Tibial nerve (tissue), 4 donors: ENCODE measurements at regions not wholly inside any gene's neighbourhood (a gene's known extent, or its start where the extent isn't known, plus 50 kb on each side); places are given as distances from the start of the nearest gene placed in this dataset.
A peak's percentile ranks its signal among the peaks of the same experiment; 100 is the strongest.

ENCODE experiments used
- DNase-seq, 2 donors: peaks; one replicate each; pipeline ENCODE4 v3.0.0-alpha.2; 2019; ENCODE audit warnings: low spot score in 2 of 2
- H3K27ac ChIP-seq, 4 donors: fragments of 200-600 bp; sonication (generic) in 3 of 4; one replicate each; pipeline ENCODE4 v1.5.1; 2017 to 2019; ENCODE audit warnings: mild to moderate bottlenecking in 1 of 4
- H3K27me3 ChIP-seq, 2 donors: fragments of 200-600 bp; sonication (generic) in 1 of 2; one replicate each; pipeline versions ENCODE4 v1.5.1 to v1.6.0; 2017 to 2019
- H3K36me3 ChIP-seq, 3 donors: fragments of 200-600 bp; sonication (generic); one replicate each; pipeline ENCODE4 v1.5.1; 2018 to 2019
- H3K4me1 ChIP-seq, 4 donors: fragments of 200-600 bp; sonication (generic) in 3 of 4; one replicate each; pipeline ENCODE4 v1.5.1; 2017 to 2019
- H3K4me3 ChIP-seq, 4 donors: fragments of 200-600 bp; sonication (generic) in 3 of 4; one replicate each; pipeline ENCODE4 v1.5.1; 2017 to 2019; ENCODE audit warnings: mild to moderate bottlenecking in 1 of 4, moderate library complexity in 1 of 4
- H3K9me3 ChIP-seq, 4 donors: fragments of 200-600 bp; sonication (generic) in 3 of 4; one replicate each; pipeline ENCODE4 v1.5.1; 2017 to 2019
- EP300 ChIP-seq, 2 donors: sonication (generic); formaldehyde crosslinking; IDR thresholded peaks; one replicate each; pipeline ENCODE4 v1.6.1; 2017; ENCODE audit warnings: antibody characterized with exemption in 2 of 2, mild to moderate bottlenecking in 1 of 2
- POLR2A ChIP-seq, 2 donors: fragments of 450-650 bp; IDR thresholded peaks; one replicate each; pipeline ENCODE4 v1.6.1; 2017; ENCODE audit warnings: antibody characterized with exemption in 2 of 2, mild to moderate bottlenecking in 2 of 2, moderate library complexity in 2 of 2
- WGBS, 2 donors: methylation state at CpG; one replicate each; pipeline ENCODE4 v1.1.5; 2018; 5-methylcytosine and 5-hydroxymethylcytosine counted together
- TF ChIP-seq, protein P1 (sequence below), 5 experiments: fragments of 200-600 bp in 3 of 5; fragments of 450-650 bp in 2 of 5; sonication (generic) in 3 of 5; IDR thresholded peaks; one replicate each; pipeline ENCODE4 v1.5.1; 2016 to 2019; ENCODE audit warnings: antibody characterized with exemption in 5 of 5, mild to moderate bottlenecking in 3 of 5, moderate library complexity in 2 of 5

- no peak overlapping the region for H3K27ac ChIP-seq
- no peak overlapping the region for H3K4me3 ChIP-seq
- peak in 1 of 2 donors; percentile 80 for DNase-seq
- H3K9me3 ChIP-seq, result no peaks in the 10 kb centered on the region
- no peaks in the 10 kb centered on the region for H3K27me3 ChIP-seq
- H3K4me1 ChIP-seq, result peaks cover 0 to 57% (median 2%) of the 10 kb centered on the region in 4 donors
- 59 to 71% methylated on average over 12 of the region's 12 CpGs for WGBS, 2 donors
- H3K36me3 ChIP-seq, result no peaks in the 10 kb centered on the region
- TF ChIP-seq, protein P1, sequence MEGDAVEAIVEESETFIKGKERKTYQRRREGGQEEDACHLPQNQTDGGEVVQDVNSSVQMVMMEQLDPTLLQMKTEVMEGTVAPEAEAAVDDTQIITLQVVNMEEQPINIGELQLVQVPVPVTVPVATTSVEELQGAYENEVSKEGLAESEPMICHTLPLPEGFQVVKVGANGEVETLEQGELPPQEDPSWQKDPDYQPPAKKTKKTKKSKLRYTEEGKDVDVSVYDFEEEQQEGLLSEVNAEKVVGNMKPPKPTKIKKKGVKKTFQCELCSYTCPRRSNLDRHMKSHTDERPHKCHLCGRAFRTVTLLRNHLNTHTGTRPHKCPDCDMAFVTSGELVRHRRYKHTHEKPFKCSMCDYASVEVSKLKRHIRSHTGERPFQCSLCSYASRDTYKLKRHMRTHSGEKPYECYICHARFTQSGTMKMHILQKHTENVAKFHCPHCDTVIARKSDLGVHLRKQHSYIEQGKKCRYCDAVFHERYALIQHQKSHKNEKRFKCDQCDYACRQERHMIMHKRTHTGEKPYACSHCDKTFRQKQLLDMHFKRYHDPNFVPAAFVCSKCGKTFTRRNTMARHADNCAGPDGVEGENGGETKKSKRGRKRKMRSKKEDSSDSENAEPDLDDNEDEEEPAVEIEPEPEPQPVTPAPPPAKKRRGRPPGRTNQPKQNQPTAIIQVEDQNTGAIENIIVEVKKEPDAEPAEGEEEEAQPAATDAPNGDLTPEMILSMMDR (IDR thresholded peaks at IDR 0.05), result peak; percentile 18 to 67 (median 55)
- TF ChIP-seq POLR2A (IDR thresholded peaks at IDR 0.05), result no peak
- TF ChIP-seq EP300 (IDR thresholded peaks at IDR 0.05), result no peak
Observed at GRCh38 chr14:22472935-22473854, 115.8 kb downstream of the DAD1 start.

GRCh38 chr14:22472466-22472865 is 116.6 kb downstream of the DAD1 start:
- Histone ChIP-seq H3K4me3 (no peak overlapping the region), H3K27ac (no peak overlapping the region), H3K9me3 (no peaks in the 10 kb centered on the region), H3K36me3 (no peaks in the 10 kb centered on the region), H3K4me1 (peaks cover 0 to 50% (median 2%) of the 10 kb centered on the region in 4 donors), H3K27me3 (no peaks in the 10 kb centered on the region)
- TF ChIP-seq POLR2A (IDR thresholded peaks at IDR 0.05) (no peak), EP300 (IDR thresholded peaks at IDR 0.05) (no peak)
- TF ChIP-seq, protein P1 (IDR thresholded peaks at IDR 0.05), result no peak
- DNase-seq, result no peak
- 77 to 80% methylated on average over 2 of the region's 2 CpGs for WGBS, 2 donors

GRCh38 chr14:22471545-22472121 is 117.4 kb downstream of the DAD1 start:
- H3K36me3 ChIP-seq, result no peaks in the 10 kb centered on the region
- no peak for DNase-seq
- TF ChIP-seq, protein P1 (IDR thresholded peaks at IDR 0.05), result peak in 4 of 5 experiments; percentile 11 to 50 (median 25)
- TF ChIP-seq POLR2A (IDR thresholded peaks at IDR 0.05), result no peak
- H3K4me3 ChIP-seq, result no peak overlapping the region
- H3K9me3 ChIP-seq, result no peaks in the 10 kb centered on the region
- H3K27ac ChIP-seq, result no peak overlapping the region
- H3K4me1 ChIP-seq, result peaks cover 0 to 41% (median 0%) of the 10 kb centered on the region in 4 donors
- 24 to 26% methylated on average over 7 of the region's 7 CpGs for WGBS, 2 donors
- H3K27me3 ChIP-seq, result no peaks in the 10 kb centered on the region

DNA sequence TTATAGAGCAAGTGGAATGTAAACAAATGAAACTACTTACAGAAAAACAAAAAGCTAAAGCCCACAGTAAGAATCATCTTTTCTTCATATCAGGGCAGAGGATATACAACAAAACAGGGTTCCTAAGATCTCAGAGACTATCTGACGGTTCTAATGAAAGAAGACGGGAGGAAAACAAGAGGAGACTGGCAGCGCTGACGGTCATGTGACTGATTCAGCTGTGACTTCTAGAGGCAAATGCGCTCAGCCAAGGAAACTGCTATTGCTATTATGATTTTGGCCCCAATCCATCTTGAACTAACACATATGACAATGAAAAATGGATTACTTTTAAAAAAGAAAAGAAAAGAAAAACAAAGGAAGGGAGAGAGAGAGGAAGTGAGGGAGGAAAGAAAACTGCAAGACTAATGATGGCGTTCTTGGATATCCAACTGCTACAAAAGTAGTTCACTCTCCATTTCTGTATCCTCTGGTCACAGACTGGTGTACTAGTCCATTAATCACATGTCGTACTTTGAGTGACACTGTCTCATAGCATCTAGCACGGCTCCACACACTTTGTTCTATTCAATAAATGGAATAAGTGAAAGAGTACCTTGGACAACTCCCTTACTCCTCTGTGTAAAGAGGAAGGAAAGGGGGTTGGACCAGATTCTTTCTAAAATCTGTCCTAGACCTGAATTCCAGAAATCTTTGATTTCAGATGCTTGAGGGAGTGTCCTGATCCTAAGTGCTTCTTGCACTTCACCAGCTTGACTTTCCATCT is 119.3 kb downstream of the DAD1 start:
- TF ChIP-seq, protein P1 (IDR thresholded peaks at IDR 0.05), result no peak
- TF ChIP-seq EP300 (IDR thresholded peaks at IDR 0.05), result no peak
- TF ChIP-seq POLR2A (IDR thresholded peaks at IDR 0.05), result no peak
- Histone ChIP-seq H3K9me3 (no peaks in the 10 kb centered on the region), H3K27me3 (no peaks in the 10 kb centered on the region), H3K36me3 (no peaks in the 10 kb centered on the region), H3K4me3 (no peak overlapping the region), H3K27ac (no peak overlapping the region), H3K4me1 (peaks cover 0 to 29% (median 0%) of the 10 kb centered on the region in 4 donors)
- 34 to 37% methylated on average over 8 of the region's 8 CpGs for WGBS, 2 donors
- DNase-seq, result no peak
